Activated CD4-positive, alpha-beta memory T cell treated with anti-CD3 and anti-CD28 coated beads, Interleukin-2, amount 10 ng/mL, durations not matched to agents 7 days and 5 days (primary cell): ENCODE measurements at regions not wholly inside any gene's neighbourhood (a gene's known extent, or its start where the extent isn't known, plus 50 kb on each side); places are given as distances from the start of the nearest gene placed in this dataset.

ENCODE experiments used
- CTCF ChIA-PET: fragments of 350-600 bp; sonication (Branson Sonifier 250); formaldehyde crosslinking; loops from one replicate; lab custom pipeline; 2021; ENCODE audit warnings: antibody characterized with exemption, inconsistent platforms; lab: Charles Lee
- POLR2A ChIA-PET: fragments of 350-600 bp; sonication (Branson Sonifier 250); formaldehyde crosslinking; loops from one replicate; lab custom pipeline; 2021; ENCODE audit warnings: antibody characterized with exemption; lab: Charles Lee
- DNase-seq: peaks from one replicate; pipeline ENCODE4 v3.0.0-alpha.2; 2020
- H3K27ac Mint-ChIP-seq: one replicate; pipeline ENCODE4 v1.8.0; 2021; ENCODE audit warnings: mild to moderate bottlenecking, mixed read lengths
- H3K27me3 Mint-ChIP-seq: one replicate; pipeline ENCODE4 v1.8.0; 2021; ENCODE audit warnings: mixed read lengths
- H3K36me3 Mint-ChIP-seq: one replicate; pipeline ENCODE4 v1.8.0; 2021; ENCODE audit warnings: low read depth, mixed read lengths
- H3K4me1 Mint-ChIP-seq: one replicate; pipeline ENCODE4 v1.8.0; 2021; ENCODE audit warnings: mixed read lengths
- H3K4me3 Mint-ChIP-seq: one replicate; pipeline ENCODE4 v1.8.0; 2021; ENCODE audit warnings: mild to moderate bottlenecking, mixed read lengths
- H3K9me3 Mint-ChIP-seq: one replicate; pipeline ENCODE4 v1.8.0; 2021; ENCODE audit warnings: mixed read lengths

GRCh38 chr12:114302606-114303315, 103.2 kb downstream of the TBX5 start:
- DNase-seq, result no peak
- POLR2A ChIA-PET, result no interaction called here
- H3K4me1 Mint-ChIP-seq, result no peaks in the 10 kb centered on the region

GRCh38 chr12:114302117-114302516, 103.8 kb downstream of the TBX5 start:
- H3K9me3 Mint-ChIP-seq, result no peaks in the 10 kb centered on the region
- no peak overlapping the region for H3K4me3 Mint-ChIP-seq
- no peaks in the 10 kb centered on the region for H3K27me3 Mint-ChIP-seq
- H3K27ac Mint-ChIP-seq, result no peak overlapping the region
- no peaks in the 10 kb centered on the region for H3K36me3 Mint-ChIP-seq
- POLR2A ChIA-PET, result no interaction called here
- no peaks in the 10 kb centered on the region for H3K4me1 Mint-ChIP-seq
- CTCF ChIA-PET, result no interaction called here
- DNase-seq, result no peak

More at GRCh38 chr12:114302606-114303315, 103.2 kb downstream of the TBX5 start:
- CTCF ChIA-PET, result no interaction called here
- Mint-ChIP-seq H3K4me3 (no peak overlapping the region), H3K36me3 (no peaks in the 10 kb centered on the region), H3K27me3 (no peaks in the 10 kb centered on the region), H3K27ac (no peak overlapping the region), H3K9me3 (no peaks in the 10 kb centered on the region)

GRCh38 chr12:114294303-114294685, 111.7 kb downstream of the TBX5 start:
- CTCF ChIA-PET, result no interaction called here
- DNase-seq, result no peak
- Mint-ChIP-seq H3K27ac (no peak overlapping the region), H3K9me3 (peaks cover 2% of the 10 kb centered on the region), H3K36me3 (no peaks in the 10 kb centered on the region), H3K4me1 (no peaks in the 10 kb centered on the region), H3K27me3 (no peaks in the 10 kb centered on the region), H3K4me3 (no peak overlapping the region)
- POLR2A ChIA-PET, result no interaction called here

- POLR2A ChIA-PET, result no interaction called here
- CTCF ChIA-PET, result no interaction called here
- H3K9me3 Mint-ChIP-seq, result peaks cover 2% of the 10 kb centered on the region
- DNase-seq, result no peak
- no peaks in the 10 kb centered on the region for H3K36me3 Mint-ChIP-seq
- H3K4me1 Mint-ChIP-seq, result no peaks in the 10 kb centered on the region
- no peak overlapping the region for H3K4me3 Mint-ChIP-seq
- H3K27ac Mint-ChIP-seq, result no peak overlapping the region
- no peaks in the 10 kb centered on the region for H3K27me3 Mint-ChIP-seq
Measured at GRCh38 chr12:114293571-114294302, 112.2 kb downstream of the TBX5 start.

- CTCF ChIA-PET, result no interaction called here
- no peak overlapping the region for H3K4me3 Mint-ChIP-seq
- no peaks in the 10 kb centered on the region for H3K4me1 Mint-ChIP-seq
- POLR2A ChIA-PET, result no interaction called here
- H3K27ac Mint-ChIP-seq, result no peak overlapping the region
- no peaks in the 10 kb centered on the region for H3K36me3 Mint-ChIP-seq
- DNase-seq, result no peak
- peaks cover 2% of the 10 kb centered on the region for H3K9me3 Mint-ChIP-seq
- no peaks in the 10 kb centered on the region for H3K27me3 Mint-ChIP-seq
Measured at GRCh38 chr12:114293073-114293472, 112.9 kb downstream of the TBX5 start.

GRCh38 chr12:114291389-114292060, 114.4 kb downstream of the TBX5 start:
- ChIA-PET CTCF (no interaction called here), POLR2A (no interaction called here)
- peaks cover 2% of the 10 kb centered on the region for H3K9me3 Mint-ChIP-seq

GRCh38 chr12:114287821-114288525, 118.0 kb downstream of the TBX5 start:
- Mint-ChIP-seq H3K4me3 (no peak overlapping the region), H3K27ac (no peak overlapping the region), H3K36me3 (no peaks in the 10 kb centered on the region), H3K9me3 (peaks cover 2% of the 10 kb centered on the region), H3K4me1 (no peaks in the 10 kb centered on the region), H3K27me3 (no peaks in the 10 kb centered on the region)
- DNase-seq, result no peak
- ChIA-PET POLR2A (no interaction called here), CTCF (no interaction called here)

More at GRCh38 chr12:114291389-114292060, 114.4 kb downstream of the TBX5 start:
- no peak overlapping the region for H3K27ac Mint-ChIP-seq
- DNase-seq, result no peak
- no peaks in the 10 kb centered on the region for H3K4me1 Mint-ChIP-seq
- no peak overlapping the region for H3K4me3 Mint-ChIP-seq
- no peaks in the 10 kb centered on the region for H3K27me3 Mint-ChIP-seq
- no peaks in the 10 kb centered on the region for H3K36me3 Mint-ChIP-seq

GRCh38 chr12:114286145-114286544, 119.8 kb downstream of the TBX5 start:
- no peaks in the 10 kb centered on the region for H3K27me3 Mint-ChIP-seq
- no peak for DNase-seq
- H3K36me3 Mint-ChIP-seq, result no peaks in the 10 kb centered on the region
- POLR2A ChIA-PET, result no interaction called here
- no peak overlapping the region for H3K27ac Mint-ChIP-seq
- CTCF ChIA-PET, result no interaction called here
- H3K9me3 Mint-ChIP-seq, result no peaks in the 10 kb centered on the region
- H3K4me1 Mint-ChIP-seq, result no peaks in the 10 kb centered on the region
- H3K4me3 Mint-ChIP-seq, result no peak overlapping the region

- no peak overlapping the region for H3K4me3 Mint-ChIP-seq
- H3K9me3 Mint-ChIP-seq, result no peaks in the 10 kb centered on the region
- ChIA-PET CTCF (no interaction called here), POLR2A (no interaction called here)
- DNase-seq, result no peak
- no peak overlapping the region for H3K27ac Mint-ChIP-seq
- H3K36me3 Mint-ChIP-seq, result no peaks in the 10 kb centered on the region
- no peaks in the 10 kb centered on the region for H3K4me1 Mint-ChIP-seq
- H3K27me3 Mint-ChIP-seq, result no peaks in the 10 kb centered on the region
Measured at GRCh38 chr12:114285554-114285953, 120.4 kb downstream of the TBX5 start.

GRCh38 chr12:114284041-114284440, 121.9 kb downstream of the TBX5 start:
- no peaks in the 10 kb centered on the region for H3K36me3 Mint-ChIP-seq
- DNase-seq, result no peak
- H3K4me1 Mint-ChIP-seq, result no peaks in the 10 kb centered on the region
- H3K27me3 Mint-ChIP-seq, result no peaks in the 10 kb centered on the region
- no peak overlapping the region for H3K4me3 Mint-ChIP-seq
- POLR2A ChIA-PET, result no interaction called here
- CTCF ChIA-PET, result no interaction called here
- H3K27ac Mint-ChIP-seq, result no peak overlapping the region
- H3K9me3 Mint-ChIP-seq, result no peaks in the 10 kb centered on the region

- no peaks in the 10 kb centered on the region for H3K36me3 Mint-ChIP-seq
- POLR2A ChIA-PET, result no interaction called here
- H3K9me3 Mint-ChIP-seq, result no peaks in the 10 kb centered on the region
- CTCF ChIA-PET, result no interaction called here
- H3K4me3 Mint-ChIP-seq, result no peak overlapping the region
- H3K27ac Mint-ChIP-seq, result no peak overlapping the region
- H3K27me3 Mint-ChIP-seq, result no peaks in the 10 kb centered on the region
- no peaks in the 10 kb centered on the region for H3K4me1 Mint-ChIP-seq
- DNase-seq, result no peak
Measured at GRCh38 chr12:114275932-114276785, 129.8 kb downstream of the TBX5 start.

GRCh38 chr12:114275086-114275485, 130.9 kb downstream of the TBX5 start:
- Mint-ChIP-seq H3K4me1 (no peaks in the 10 kb centered on the region), H3K4me3 (no peak overlapping the region), H3K27ac (no peak overlapping the region), H3K27me3 (no peaks in the 10 kb centered on the region), H3K9me3 (no peaks in the 10 kb centered on the region), H3K36me3 (no peaks in the 10 kb centered on the region)
- DNase-seq, result no peak
- CTCF ChIA-PET, result no interaction called here
- POLR2A ChIA-PET, result no interaction called here
